NOMO-1 (cell line): ENCODE measurements at regions not wholly inside any gene's neighbourhood (a gene's known extent, or its start where the extent isn't known, plus 50 kb on each side); places are given as distances from the start of the nearest gene placed in this dataset.

Source experiments
- DNase-seq, 2 experiments: peaks; one replicate each; lab custom pipeline; 2025; ENCODE audit not compliant: unreplicated experiment in 2 of 2; lab: John Stamatoyannopoulos, UW

- DNase-seq = no peak
Observed at GRCh38 chr1:55425310-55425930, 210.3 kb upstream of the USP24 start.

GRCh38 chr1:55423376-55423775 is 208.2 kb upstream of the USP24 start:
- no peak for DNase-seq

- DNase-seq = no peak
Observed at GRCh38 chr1:55420929-55421716, 206.0 kb upstream of the USP24 start.

GRCh38 chr1:55420026-55420425 is 204.9 kb upstream of the USP24 start:
- DNase-seq = no peak

GRCh38 chr1:55418208-55419000 is 203.2 kb upstream of the USP24 start:
- DNase-seq = no peak

- no peak for DNase-seq
Observed at GRCh38 chr1:55416164-55416842, 201.1 kb upstream of the USP24 start.

GRCh38 chr1:55413286-55413685 is 198.1 kb upstream of the USP24 start:
- DNase-seq = no peak

- no peak for DNase-seq
Observed at GRCh38 chr1:55412060-55412459, 196.9 kb upstream of the USP24 start.

GRCh38 chr1:55402671-55403464 is 187.7 kb upstream of the USP24 start:
- DNase-seq = no peak

- no peak for DNase-seq
Observed at GRCh38 chr1:55402142-55402541, 187.0 kb upstream of the USP24 start.

GRCh38 chr1:55400508-55400907 is 185.3 kb upstream of the USP24 start:
- no peak for DNase-seq

- no peak for DNase-seq
Observed at GRCh38 chr1:55399346-55399745, 184.2 kb upstream of the USP24 start.

- no peak for DNase-seq
Observed at GRCh38 chr1:55396381-55396891, 181.3 kb upstream of the USP24 start.

- no peak for DNase-seq
Observed at GRCh38 chr1:55388960-55389359, 173.8 kb upstream of the USP24 start.

- no peak for DNase-seq
Observed at GRCh38 chr1:55387145-55387544, 172.0 kb upstream of the USP24 start.

GRCh38 chr1:55386456-55386855 is 171.3 kb upstream of the USP24 start:
- DNase-seq = no peak

GRCh38 chr1:55385402-55386018 is 170.3 kb upstream of the USP24 start:
- no peak for DNase-seq

GRCh38 chr1:55384637-55385036 is 169.5 kb upstream of the USP24 start:
- DNase-seq = no peak

GRCh38 chr1:55382806-55383305 is 167.7 kb upstream of the USP24 start:
- DNase-seq = no peak
